ENCODE measurements at regions not wholly inside any gene's neighbourhood (a gene's known extent, or its start where the extent isn't known, plus 50 kb on each side); places are given as distances from the start of the nearest gene placed in this dataset.

GRCh38 chr4:116516711-116517110 is 568.7 kb downstream of the TRAM1L1 start:
- no peak for TF ChIP-seq CTCF (IDR thresholded peaks at IDR 0.05; ENCODE audit: insufficient read depth, low read length)
- no peak for TF ChIP-seq GABPA (IDR thresholded peaks at IDR 0.05; ENCODE audit: low read depth)

All from HL-60 (cell line).